ENCODE measurements at regions not wholly inside any gene's neighbourhood (a gene's known extent, or its start where the extent isn't known, plus 50 kb on each side); places are given as distances from the start of the nearest gene placed in this dataset.

DNA sequence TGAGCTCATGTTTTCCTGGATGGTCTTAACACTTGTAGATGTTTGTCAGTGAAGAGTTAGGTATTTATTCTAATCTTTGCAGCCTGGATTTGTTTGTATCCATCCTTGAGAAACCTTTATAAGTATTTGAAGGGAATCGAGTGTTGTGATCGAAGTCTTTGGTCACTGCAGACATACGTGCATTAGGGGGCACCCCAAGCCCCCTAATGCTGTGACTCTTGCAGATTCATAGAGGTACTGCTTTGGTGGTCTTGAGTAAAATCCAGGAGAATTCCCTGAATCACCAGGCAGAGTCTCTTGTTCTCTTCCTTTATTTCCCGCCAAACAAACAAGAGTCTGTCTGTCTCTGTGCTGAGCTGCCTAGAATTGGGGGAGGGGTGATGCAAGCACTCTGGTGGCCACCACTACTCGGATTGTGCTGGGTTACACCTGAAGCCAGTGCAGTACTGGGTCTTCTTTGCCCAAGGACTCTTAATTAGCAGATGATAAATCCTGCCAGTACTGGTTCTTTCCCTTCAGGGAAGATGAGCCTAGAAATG lies 170.5 kb upstream of the POU1F1 start:
- Histone ChIP-seq H4K20me1 (ENCODE audit: insufficient read depth, low read length) (no peaks in the 10 kb centered on the region), H3K9ac (ENCODE audit: low read length) (no peak overlapping the region), H3K4me3 (ENCODE audit: low read length) (no peak overlapping the region)

DNA sequence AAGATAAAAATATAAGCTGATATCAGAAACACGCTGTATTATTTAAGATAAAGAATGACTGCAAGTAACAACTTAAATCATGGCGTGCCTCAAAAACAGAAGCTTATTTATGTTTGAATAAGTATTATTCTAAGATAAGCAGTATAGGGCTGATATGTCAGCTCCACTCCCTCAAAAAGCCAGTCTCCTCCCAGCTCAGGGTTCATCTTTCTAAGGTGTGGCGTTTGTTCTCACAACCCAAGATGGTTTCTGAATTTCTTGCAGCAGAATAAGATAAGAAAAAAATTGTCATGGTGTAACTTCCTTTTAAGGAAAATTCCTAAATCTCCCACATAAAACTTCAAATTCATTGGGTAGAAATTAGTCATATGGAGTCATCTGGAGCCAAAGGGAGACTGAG lies 166.1 kb upstream of the POU1F1 start:
- no peaks in the 10 kb centered on the region for H3K36me3 ChIP-seq (replicated peaks; ENCODE audit: insufficient read depth, low read length)
- H3K27me3 ChIP-seq (replicated peaks; ENCODE audit: insufficient read depth, low read length), result no peaks in the 10 kb centered on the region
- H3K9me3 ChIP-seq (replicated peaks; ENCODE audit: insufficient read depth, low read length), result no peaks in the 10 kb centered on the region
- no peak overlapping the region for H3K4me2 ChIP-seq (ENCODE audit: low read depth, low read length)
- no peaks in the 10 kb centered on the region for H4K20me1 ChIP-seq (ENCODE audit: insufficient read depth, low read length)
- no peaks in the 10 kb centered on the region for H3F3A ChIP-seq (ENCODE audit: insufficient read depth, low read length)
- H3K9me2 ChIP-seq (replicated peaks; ENCODE audit: insufficient read depth, low read length), result no peaks in the 10 kb centered on the region
- no peaks in the 10 kb centered on the region for H3K79me2 ChIP-seq (ENCODE audit: low read length)
- no peak for TF ChIP-seq EZH2phosphoT487 (IDR thresholded peaks at IDR 0.05; ENCODE audit: low read length)
- TF ChIP-seq EZH2 (optimal IDR thresholded peaks at IDR 0.05; ENCODE audit: low read depth, low read length), result no peak
- no peak for TF ChIP-seq CTCF (IDR thresholded peaks at IDR 0.05; ENCODE audit: low read length)
- H3K27ac ChIP-seq (ENCODE audit: low read length), result no peak overlapping the region
- H3K4me1 ChIP-seq (ENCODE audit: low read length), result no peaks in the 10 kb centered on the region
- H3K4me3 ChIP-seq (ENCODE audit: low read length), result no peak overlapping the region
- no peak overlapping the region for H2AFZ ChIP-seq (ENCODE audit: low read length)
- H3K9ac ChIP-seq (ENCODE audit: low read length), result no peak overlapping the region
- DNase-seq, result no peak

More for the DNA sequence above, 170.5 kb upstream of the POU1F1 start:
- Histone ChIP-seq H3K79me2 (ENCODE audit: low read length) (no peaks in the 10 kb centered on the region), H3K36me3 (replicated peaks; ENCODE audit: insufficient read depth, low read length) (no peaks in the 10 kb centered on the region), H3K27ac (ENCODE audit: low read length) (no peak overlapping the region), H3K4me2 (ENCODE audit: low read depth, low read length) (no peak overlapping the region), H3K27me3 (replicated peaks; ENCODE audit: insufficient read depth, low read length) (no peaks in the 10 kb centered on the region), H3K9me3 (replicated peaks; ENCODE audit: insufficient read depth, low read length) (no peaks in the 10 kb centered on the region), H2AFZ (ENCODE audit: low read length) (no peak overlapping the region), H3K4me1 (ENCODE audit: low read length) (no peaks in the 10 kb centered on the region), H3K9me2 (replicated peaks; ENCODE audit: insufficient read depth, low read length) (no peaks in the 10 kb centered on the region), H3F3A (ENCODE audit: insufficient read depth, low read length) (no peaks in the 10 kb centered on the region)
- TF ChIP-seq EZH2 (optimal IDR thresholded peaks at IDR 0.05; ENCODE audit: low read depth, low read length) (no peak), EZH2phosphoT487 (IDR thresholded peaks at IDR 0.05; ENCODE audit: low read length) (no peak), CTCF (IDR thresholded peaks at IDR 0.05; ENCODE audit: low read length) (no peak)
- no peak for DNase-seq

DNA sequence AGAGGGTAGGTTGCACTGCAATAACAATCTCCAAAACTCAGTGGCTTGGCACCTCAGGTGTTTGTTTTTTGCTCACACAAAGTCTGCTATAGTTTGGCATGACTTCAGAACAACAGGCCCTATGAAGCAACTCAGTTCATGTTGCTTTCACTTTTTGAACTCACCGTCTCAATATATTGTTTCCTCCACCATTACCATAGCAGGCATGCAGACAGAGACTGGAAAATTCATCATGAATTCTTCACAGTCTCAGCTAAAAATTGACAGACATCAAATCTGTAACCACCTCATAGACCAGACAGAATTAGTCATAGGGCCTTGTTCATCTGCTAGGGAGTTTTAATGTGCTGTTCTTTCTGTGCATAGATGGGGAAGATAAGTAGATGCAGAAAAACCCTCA lies 161.4 kb upstream of the POU1F1 start:
- no peak for DNase-seq
- no peaks in the 10 kb centered on the region for H3K79me2 ChIP-seq (ENCODE audit: low read length)
- TF ChIP-seq CTCF (IDR thresholded peaks at IDR 0.05; ENCODE audit: low read length) (no peak), EZH2 (optimal IDR thresholded peaks at IDR 0.05; ENCODE audit: low read depth, low read length) (no peak), EZH2phosphoT487 (IDR thresholded peaks at IDR 0.05; ENCODE audit: low read length) (no peak)
- H2AFZ ChIP-seq (ENCODE audit: low read length), result no peak overlapping the region
- H3K4me1 ChIP-seq (ENCODE audit: low read length), result no peaks in the 10 kb centered on the region
- no peaks in the 10 kb centered on the region for H3K36me3 ChIP-seq (replicated peaks; ENCODE audit: insufficient read depth, low read length)
- H3K27ac ChIP-seq (ENCODE audit: low read length), result no peak overlapping the region
- no peak overlapping the region for H3K4me3 ChIP-seq (ENCODE audit: low read length)
- H3K9ac ChIP-seq (ENCODE audit: low read length), result no peak overlapping the region
- H3K9me3 ChIP-seq (replicated peaks; ENCODE audit: insufficient read depth, low read length), result no peaks in the 10 kb centered on the region
- no peaks in the 10 kb centered on the region for H4K20me1 ChIP-seq (ENCODE audit: insufficient read depth, low read length)
- H3K4me2 ChIP-seq (ENCODE audit: low read depth, low read length), result no peak overlapping the region
- no peaks in the 10 kb centered on the region for H3K27me3 ChIP-seq (replicated peaks; ENCODE audit: insufficient read depth, low read length)
- no peaks in the 10 kb centered on the region for H3F3A ChIP-seq (ENCODE audit: insufficient read depth, low read length)
- no peaks in the 10 kb centered on the region for H3K9me2 ChIP-seq (replicated peaks; ENCODE audit: insufficient read depth, low read length)
